Stomach (tissue), 4 donors: ENCODE measurements at regions not wholly inside any gene's neighbourhood (a gene's known extent, or its start where the extent isn't known, plus 50 kb on each side); places are given as distances from the start of the nearest gene placed in this dataset.
"Not testable (repeated sequence)": the region's sequence is repeated elsewhere in the genome, so short reads cannot be mapped to it uniquely, and the experiment has no call there.

Experiments used
- CTCF ChIP-seq, 7 experiments: fragments of 450-650 bp in 4 of 7; fragments of 200-600 bp in 3 of 7; sonication (generic) in 3 of 7; IDR thresholded peaks; one replicate each; pipeline ENCODE4 v1.5.1; 2016 to 2019; ENCODE audit warnings: antibody characterized with exemption in 7 of 7, control low read depth in 2 of 7, mild to moderate bottlenecking in 1 of 7
- EP300 ChIP-seq: sonication (generic); formaldehyde crosslinking; IDR thresholded peaks from one replicate; pipeline ENCODE4 v1.6.1; 2017; ENCODE audit warnings: antibody characterized with exemption
- POLR2A ChIP-seq, 4 donors: fragments of 450-650 bp; IDR thresholded peaks; one replicate each; pipeline ENCODE4 v1.6.1; 2016; ENCODE audit warnings: antibody characterized with exemption in 4 of 4, control low read depth in 2 of 4, mild to moderate bottlenecking in 1 of 4, moderate library complexity in 1 of 4
- POLR2AphosphoS5 ChIP-seq, 3 donors: sonication (generic); formaldehyde crosslinking; IDR thresholded peaks; one replicate each; pipeline ENCODE4 v1.6.1; 2016; ENCODE audit warnings: antibody characterized with exemption in 3 of 3

- TF ChIP-seq CTCF (IDR thresholded peaks at IDR 0.05); EP300; POLR2A (IDR thresholded peaks at IDR 0.05); POLR2AphosphoS5 (IDR thresholded peaks at IDR 0.05): not testable (repeated sequence)
Observed at GRCh38 chrX:541006-541405, 89.6 kb upstream of the SHOX start.
